HFFc6 (cell line): ENCODE measurements at regions not wholly inside any gene's neighbourhood (a gene's known extent, or its start where the extent isn't known, plus 50 kb on each side); places are given as distances from the start of the nearest gene placed in this dataset.

Experiments
- DNase-seq: peaks from one replicate; pipeline ENCODE4 v3.0.0-alpha.2; 2018
- H3K27ac Mint-ChIP-seq: 2 replicates; pipeline ENCODE4 v1.8.0; 2020; ENCODE audit warnings: mild to moderate bottlenecking, mixed read lengths
- H3K27me3 Mint-ChIP-seq: 2 replicates; pipeline ENCODE4 v1.8.0; 2021; ENCODE audit warnings: mild to moderate bottlenecking, moderate library complexity, mixed read lengths; ENCODE audit not compliant: insufficient read depth
- H3K36me3 Mint-ChIP-seq: 2 replicates; pipeline ENCODE4 v1.8.0; 2021; ENCODE audit warnings: low read depth, mixed read lengths
- H3K4me1 Mint-ChIP-seq: 2 replicates; pipeline ENCODE4 v1.8.0; 2020; ENCODE audit warnings: low read depth, mixed read lengths
- H3K4me3 Mint-ChIP-seq: 2 replicates; pipeline ENCODE4 v1.8.0; 2020; ENCODE audit warnings: mild to moderate bottlenecking, moderate library complexity, mixed read lengths
- H3K9me3 Mint-ChIP-seq: 2 replicates; pipeline ENCODE4 v1.8.0; 2020; ENCODE audit warnings: mild to moderate bottlenecking, mixed read lengths
- TF ChIP-seq, protein P1 (sequence below): fragments of 200-600 bp; sonication (generic); IDR thresholded peaks from 2 replicates; pipeline ENCODE4 v1.5.0; 2021; ENCODE audit warnings: antibody characterized with exemption, mild to moderate bottlenecking

DNA sequence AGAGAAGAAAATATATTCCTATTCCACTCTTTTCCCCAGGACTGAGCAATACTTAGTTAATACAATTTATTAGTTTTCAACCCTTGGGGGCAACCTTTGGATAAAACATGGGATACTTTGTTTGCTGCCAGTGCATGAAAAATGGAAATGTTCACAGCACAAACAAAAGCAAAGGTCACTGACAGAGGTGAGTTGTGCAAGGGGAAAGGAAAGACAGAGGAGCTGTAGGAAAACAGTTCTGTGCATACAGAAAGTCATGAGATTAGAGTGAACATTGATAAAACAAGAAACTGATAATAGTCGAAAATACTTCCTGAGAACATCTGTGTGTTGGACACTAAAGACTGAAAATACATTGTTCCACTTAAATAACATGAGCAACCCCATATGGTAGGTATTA is 779.8 kb downstream of the TLE4 start:
- TF ChIP-seq, protein P1, sequence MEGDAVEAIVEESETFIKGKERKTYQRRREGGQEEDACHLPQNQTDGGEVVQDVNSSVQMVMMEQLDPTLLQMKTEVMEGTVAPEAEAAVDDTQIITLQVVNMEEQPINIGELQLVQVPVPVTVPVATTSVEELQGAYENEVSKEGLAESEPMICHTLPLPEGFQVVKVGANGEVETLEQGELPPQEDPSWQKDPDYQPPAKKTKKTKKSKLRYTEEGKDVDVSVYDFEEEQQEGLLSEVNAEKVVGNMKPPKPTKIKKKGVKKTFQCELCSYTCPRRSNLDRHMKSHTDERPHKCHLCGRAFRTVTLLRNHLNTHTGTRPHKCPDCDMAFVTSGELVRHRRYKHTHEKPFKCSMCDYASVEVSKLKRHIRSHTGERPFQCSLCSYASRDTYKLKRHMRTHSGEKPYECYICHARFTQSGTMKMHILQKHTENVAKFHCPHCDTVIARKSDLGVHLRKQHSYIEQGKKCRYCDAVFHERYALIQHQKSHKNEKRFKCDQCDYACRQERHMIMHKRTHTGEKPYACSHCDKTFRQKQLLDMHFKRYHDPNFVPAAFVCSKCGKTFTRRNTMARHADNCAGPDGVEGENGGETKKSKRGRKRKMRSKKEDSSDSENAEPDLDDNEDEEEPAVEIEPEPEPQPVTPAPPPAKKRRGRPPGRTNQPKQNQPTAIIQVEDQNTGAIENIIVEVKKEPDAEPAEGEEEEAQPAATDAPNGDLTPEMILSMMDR = no peak

DNA sequence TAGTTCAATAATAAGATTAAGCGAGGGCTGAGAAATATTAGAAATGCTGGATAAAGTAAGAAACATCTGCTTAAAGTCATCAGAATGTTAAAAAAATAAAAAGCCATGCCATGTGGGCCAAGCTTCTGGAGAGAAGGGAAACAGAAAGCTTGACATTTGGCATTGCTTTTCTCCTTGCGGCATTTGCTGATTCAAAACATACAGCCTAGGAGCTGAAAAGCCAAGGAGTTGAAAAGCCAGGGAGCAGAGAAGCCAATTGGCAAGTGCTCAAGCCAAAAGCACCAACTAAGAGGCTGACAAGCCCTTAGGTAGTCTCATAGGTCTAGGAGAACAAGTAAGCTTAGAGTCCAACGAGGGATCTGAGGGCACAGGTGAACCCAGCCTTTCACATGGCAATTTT is 754.3 kb downstream of the TLE4 start:
- H3K4me3 Mint-ChIP-seq = no peak overlapping the region
- DNase-seq = no peak
- H3K27ac Mint-ChIP-seq = no peak overlapping the region
- TF ChIP-seq, protein P1 = no peak
- H3K9me3 Mint-ChIP-seq = peaks cover 13% of the 10 kb centered on the region
- no peaks in the 10 kb centered on the region for H3K36me3 Mint-ChIP-seq
- H3K4me1 Mint-ChIP-seq = no peaks in the 10 kb centered on the region
- H3K27me3 Mint-ChIP-seq = no peaks in the 10 kb centered on the region

More for the DNA sequence above, 779.8 kb downstream of the TLE4 start:
- no peaks in the 10 kb centered on the region for H3K4me1 Mint-ChIP-seq
- H3K9me3 Mint-ChIP-seq = peaks cover 35% of the 10 kb centered on the region
- no peak overlapping the region for H3K4me3 Mint-ChIP-seq
- no peak overlapping the region for H3K27ac Mint-ChIP-seq
- H3K27me3 Mint-ChIP-seq = peaks cover 2% of the 10 kb centered on the region
- DNase-seq = no peak
- H3K36me3 Mint-ChIP-seq = no peaks in the 10 kb centered on the region

DNA sequence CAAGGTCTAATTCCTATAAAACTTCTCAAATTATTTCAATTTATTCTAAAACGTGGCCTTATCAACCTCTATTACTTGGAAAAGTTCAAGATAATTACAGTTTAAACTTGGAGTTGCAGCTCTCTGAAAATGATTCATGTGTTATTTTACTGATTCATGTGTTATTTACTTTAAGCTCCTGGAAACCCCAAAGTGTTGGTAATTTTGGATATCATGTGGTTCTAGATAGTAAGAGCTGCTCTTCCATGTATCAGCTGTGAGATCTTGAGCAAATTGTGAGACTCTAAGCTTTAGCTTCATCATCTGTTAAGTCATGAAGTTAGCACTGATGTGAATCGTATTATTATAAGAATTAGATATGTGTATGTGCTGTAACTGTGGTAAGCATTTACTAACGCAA is 749.2 kb downstream of the TLE4 start:
- H3K4me3 Mint-ChIP-seq = no peak overlapping the region
- DNase-seq = no peak

DNA sequence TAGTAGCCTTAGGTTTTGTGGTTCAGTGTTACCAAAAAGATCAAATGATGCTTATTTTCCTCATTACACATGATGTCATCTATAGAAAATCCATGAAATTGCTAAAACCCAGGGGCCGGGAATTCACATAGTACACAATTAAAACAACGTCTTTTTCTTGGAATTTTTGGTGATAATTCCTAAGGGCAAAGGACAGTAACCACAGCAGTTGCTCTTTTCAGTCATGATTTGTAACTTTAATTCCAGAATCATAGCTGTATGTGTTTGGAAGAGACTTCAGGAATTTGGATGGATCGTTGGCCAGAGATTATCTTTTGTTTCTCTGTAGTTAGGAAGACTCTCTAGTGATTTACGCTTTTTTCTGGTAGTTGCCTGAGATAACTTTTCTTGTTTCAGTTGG is 748.7 kb downstream of the TLE4 start:
- H3K4me3 Mint-ChIP-seq = no peak overlapping the region
- no peaks in the 10 kb centered on the region; the same call in none of the 2 replicates for H3K9me3 Mint-ChIP-seq
- TF ChIP-seq, protein P1 = no peak
- no peaks in the 10 kb centered on the region for H3K36me3 Mint-ChIP-seq
- H3K4me1 Mint-ChIP-seq = no peaks in the 10 kb centered on the region
- no peak for DNase-seq
- H3K27ac Mint-ChIP-seq = no peak overlapping the region
- H3K27me3 Mint-ChIP-seq = no peaks in the 10 kb centered on the region

More for the DNA sequence above, 749.2 kb downstream of the TLE4 start:
- Mint-ChIP-seq H3K27ac (no peak overlapping the region), H3K27me3 (no peaks in the 10 kb centered on the region), H3K4me1 (no peaks in the 10 kb centered on the region), H3K9me3 (no peaks in the 10 kb centered on the region; the same call in none of the 2 replicates), H3K36me3 (no peaks in the 10 kb centered on the region)
- TF ChIP-seq, protein P1 = no peak

DNA sequence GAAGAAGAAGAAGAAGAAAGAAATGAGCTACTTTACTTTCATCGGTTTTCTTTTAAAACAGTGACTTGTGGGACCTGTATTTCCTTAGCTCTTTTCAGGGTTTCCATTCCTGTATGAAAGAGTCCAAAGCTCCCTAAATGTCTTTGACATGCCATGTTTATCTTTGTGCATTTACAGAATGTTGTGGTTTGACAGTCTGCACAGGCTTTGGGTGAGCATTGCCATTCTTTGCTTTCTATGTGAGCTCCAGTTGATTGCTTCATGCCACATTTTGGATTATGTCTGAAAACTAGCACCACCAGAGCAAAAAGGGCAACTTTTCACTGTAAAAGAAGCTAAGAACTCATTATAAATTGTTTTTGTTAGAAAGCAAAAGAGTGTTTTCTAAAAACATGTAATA is 733.4 kb downstream of the TLE4 start:
- Mint-ChIP-seq H3K9me3 (peaks cover 26% of the 10 kb centered on the region), H3K4me3 (no peak overlapping the region), H3K36me3 (no peaks in the 10 kb centered on the region), H3K4me1 (no peaks in the 10 kb centered on the region), H3K27me3 (no peaks in the 10 kb centered on the region; the same call in 1 of the 2 replicates), H3K27ac (no peak overlapping the region)
- DNase-seq = no peak
- TF ChIP-seq, protein P1 = no peak

DNA sequence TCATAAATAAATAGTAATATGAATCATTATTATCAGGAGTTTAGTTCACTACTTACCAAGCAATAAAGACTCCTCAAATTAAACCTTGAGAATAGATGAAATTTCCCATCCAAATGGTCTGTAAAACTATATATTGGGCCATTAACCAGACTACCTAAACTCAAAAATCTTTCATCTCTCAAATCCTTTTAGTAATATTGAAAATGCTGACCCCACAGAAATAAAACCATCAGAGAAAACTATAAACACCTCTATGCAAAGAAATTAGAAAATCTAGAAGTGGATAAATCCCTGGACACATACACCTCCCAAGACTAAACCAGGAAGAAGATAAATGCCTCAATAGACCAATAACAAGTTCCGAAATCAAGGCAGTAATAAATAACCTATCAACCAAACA is 723.2 kb downstream of the TLE4 start:
- no peak for DNase-seq
- Mint-ChIP-seq H3K4me3 (no peak overlapping the region), H3K27me3 (no peaks in the 10 kb centered on the region), H3K4me1 (no peaks in the 10 kb centered on the region), H3K36me3 (no peaks in the 10 kb centered on the region), H3K9me3 (peaks cover 37% of the 10 kb centered on the region), H3K27ac (no peak overlapping the region)
- TF ChIP-seq, protein P1 = no peak
